ENCODE measurements at regions not wholly inside any gene's neighbourhood (a gene's known extent, or its start where the extent isn't known, plus 50 kb on each side); places are given as distances from the start of the nearest gene placed in this dataset.

DNA sequence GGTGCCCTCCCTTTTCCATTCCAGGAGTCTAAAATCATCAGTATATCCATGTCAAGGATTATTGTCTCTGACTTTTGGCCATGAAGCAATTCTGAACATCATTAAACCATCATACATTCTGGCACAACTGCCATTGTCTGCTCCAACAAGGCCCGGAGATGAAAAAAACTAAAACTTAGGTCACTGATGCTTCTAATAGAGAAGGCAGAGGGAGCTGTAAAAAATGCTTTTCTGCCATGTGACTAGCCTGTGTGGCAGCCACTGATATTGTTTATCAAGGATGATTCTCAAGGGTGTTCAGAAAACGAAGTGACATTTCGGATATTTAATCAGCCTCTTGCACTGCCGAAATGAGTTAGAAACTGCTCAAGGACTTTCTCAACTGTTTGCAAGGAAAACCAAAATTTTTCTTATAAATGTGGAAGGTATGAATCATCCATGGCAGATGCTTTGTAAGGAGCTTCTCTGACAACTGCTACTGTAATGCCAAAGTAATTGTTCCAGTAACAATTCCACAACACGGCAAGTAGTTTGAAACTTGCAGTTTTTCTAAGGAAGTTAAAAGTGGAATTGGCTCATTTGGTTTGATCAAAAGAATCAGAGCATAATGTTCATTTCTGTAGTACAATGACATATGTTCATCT is 1076.5 kb upstream of the FLRT2 start:
- Histone ChIP-seq H3K79me2 (ENCODE audit: insufficient read depth, low read length) (no peaks in the 10 kb centered on the region), H3K4me2 (ENCODE audit: insufficient read depth, low read length) (no peak overlapping the region), H3K4me3 (ENCODE audit: low read depth in 1 of 2, low read length in 2 of 2) (no peak overlapping the region), H3K36me3 (ENCODE audit: insufficient read depth, low read length) (no peaks in the 10 kb centered on the region), H3K27me3 (ENCODE audit: insufficient read depth, low read length, poor library complexity) (no peaks in the 10 kb centered on the region), H3K9me3 (ENCODE audit: insufficient read depth, low read length, severe bottlenecking) (no peaks in the 10 kb centered on the region), H3K4me1 (ENCODE audit: insufficient read depth, low read length) (no peaks in the 10 kb centered on the region), H3K9ac (ENCODE audit: low read depth, low read length) (no peak overlapping the region), H2AFZ (ENCODE audit: low read depth, low read length) (no peak overlapping the region), H4K20me1 (ENCODE audit: insufficient read depth, low read length) (no peaks in the 10 kb centered on the region), H3K27ac (ENCODE audit: low read length) (no peak overlapping the region)
- no peak for DNase-seq
- ATAC-seq (ENCODE audit: insufficient read depth, low read depth) = no peak
- no peak for TF ChIP-seq CTCF (IDR thresholded peaks at IDR 0.05; ENCODE audit: borderline replicate concordance, extremely low read depth, low read length, poor library complexity, severe bottlenecking)
- TF ChIP-seq EZH2 (IDR thresholded peaks at IDR 0.05; ENCODE audit: borderline replicate concordance, low read depth, low read length, severe bottlenecking) = no peak

- Histone ChIP-seq H3K4me3 (ENCODE audit: low read depth in 1 of 2, low read length in 2 of 2) (no peak overlapping the region), H2AFZ (ENCODE audit: low read depth, low read length) (no peak overlapping the region), H3K4me1 (ENCODE audit: insufficient read depth, low read length) (no peaks in the 10 kb centered on the region), H3K4me2 (ENCODE audit: insufficient read depth, low read length) (no peak overlapping the region), H3K36me3 (ENCODE audit: insufficient read depth, low read length) (no peaks in the 10 kb centered on the region), H4K20me1 (ENCODE audit: insufficient read depth, low read length) (no peaks in the 10 kb centered on the region), H3K27me3 (ENCODE audit: insufficient read depth, low read length, poor library complexity) (no peaks in the 10 kb centered on the region), H3K9me3 (ENCODE audit: insufficient read depth, low read length, severe bottlenecking) (no peaks in the 10 kb centered on the region), H3K9ac (ENCODE audit: low read depth, low read length) (no peak overlapping the region), H3K27ac (ENCODE audit: low read length) (no peak overlapping the region), H3K79me2 (ENCODE audit: insufficient read depth, low read length) (no peaks in the 10 kb centered on the region)
- no peak for TF ChIP-seq CTCF (IDR thresholded peaks at IDR 0.05; ENCODE audit: borderline replicate concordance, extremely low read depth, low read length, poor library complexity, severe bottlenecking)
- TF ChIP-seq EZH2 (IDR thresholded peaks at IDR 0.05; ENCODE audit: borderline replicate concordance, low read depth, low read length, severe bottlenecking) = no peak
- ATAC-seq (ENCODE audit: insufficient read depth, low read depth) (no peak), DNase-seq (no peak)
These were observed 1075.8 kb upstream of the FLRT2 start for GRCh38 chr14:84454114-84454513.

DNA sequence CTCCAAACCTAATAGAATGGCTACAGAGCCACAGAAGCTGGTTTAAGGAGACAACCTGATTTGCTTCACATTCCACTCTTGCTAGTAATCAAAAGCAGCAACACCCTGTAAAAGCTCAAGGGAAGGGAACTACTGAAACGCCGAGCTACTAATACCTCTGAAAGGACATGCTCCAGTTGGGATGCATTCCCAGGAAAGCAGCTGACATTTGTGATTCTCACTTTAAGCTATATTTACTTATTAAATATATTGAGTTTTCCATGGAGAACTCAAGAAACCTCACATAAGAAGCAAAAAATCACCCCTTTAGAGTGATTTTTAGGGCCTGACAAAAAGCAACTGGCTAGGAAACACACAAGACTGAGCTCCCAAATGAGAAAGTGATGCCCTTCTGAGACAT is 1073.0 kb upstream of the FLRT2 start:
- Histone ChIP-seq H3K36me3 (ENCODE audit: insufficient read depth, low read length) (no peaks in the 10 kb centered on the region), H3K27me3 (ENCODE audit: insufficient read depth, low read length, poor library complexity) (no peaks in the 10 kb centered on the region), H4K20me1 (ENCODE audit: insufficient read depth, low read length) (no peaks in the 10 kb centered on the region), H3K4me3 (ENCODE audit: low read depth in 1 of 2, low read length in 2 of 2) (no peak overlapping the region), H3K9ac (ENCODE audit: low read depth, low read length) (no peak overlapping the region), H3K79me2 (ENCODE audit: insufficient read depth, low read length) (no peaks in the 10 kb centered on the region), H2AFZ (ENCODE audit: low read depth, low read length) (no peak overlapping the region), H3K4me1 (ENCODE audit: insufficient read depth, low read length) (no peaks in the 10 kb centered on the region), H3K9me3 (ENCODE audit: insufficient read depth, low read length, severe bottlenecking) (no peaks in the 10 kb centered on the region), H3K27ac (ENCODE audit: low read length) (no peak overlapping the region), H3K4me2 (ENCODE audit: insufficient read depth, low read length) (no peak overlapping the region)
- no peak for TF ChIP-seq EZH2 (IDR thresholded peaks at IDR 0.05; ENCODE audit: borderline replicate concordance, low read depth, low read length, severe bottlenecking)
- no peak for TF ChIP-seq CTCF (IDR thresholded peaks at IDR 0.05; ENCODE audit: borderline replicate concordance, extremely low read depth, low read length, poor library complexity, severe bottlenecking)
- DNase-seq (no peak), ATAC-seq (ENCODE audit: insufficient read depth, low read depth) (no peak)

All from DND-41 (cell line).